ENCODE measurements at regions not wholly inside any gene's neighbourhood (a gene's known extent, or its start where the extent isn't known, plus 50 kb on each side); places are given as distances from the start of the nearest gene placed in this dataset.

GRCh38 chr4:162891788-162892707 is 274.6 kb downstream of the NAF1 start:
- no TSS peak for BruUV-seq (replicated peaks)
- intact Hi-C loops (cut with micrococcal nuclease; ENCODE audit: unreplicated experiment) = no loop called here
- Histone ChIP-seq H3K9me3 (ENCODE audit: low read depth, low read length, poor library complexity, severe bottlenecking) (no peaks in the 10 kb centered on the region), H3K4me1 (ENCODE audit: insufficient read depth, low read length, poor library complexity, severe bottlenecking) (peaks cover 6% of the 10 kb centered on the region), H3K27me3 (replicated peaks; ENCODE audit: insufficient read depth, low read depth, low read length, poor library complexity) (no peaks in the 10 kb centered on the region), H3K4me3 (ENCODE audit: low read depth, low read length, poor library complexity, severe bottlenecking) (no peak overlapping the region), H3K36me3 (ENCODE audit: insufficient read depth, low read length, poor library complexity, severe bottlenecking) (no peaks in the 10 kb centered on the region), H3K27ac (ENCODE audit: low read depth, low read length, poor library complexity, severe bottlenecking) (no peak overlapping the region)
- CTCF ChIA-PET = no interaction called here
- POLR2A ChIA-PET (ENCODE audit: low non-redundant PET) = no interaction called here
- peak; percentile 29 for DNase-seq (ENCODE audit: low spot score)
- no peak for TF ChIP-seq EZH2 (IDR thresholded peaks at IDR 0.05; ENCODE audit: borderline replicate concordance, low read depth, low read length, poor library complexity, severe bottlenecking)
- TF ChIP-seq, protein P1, sequence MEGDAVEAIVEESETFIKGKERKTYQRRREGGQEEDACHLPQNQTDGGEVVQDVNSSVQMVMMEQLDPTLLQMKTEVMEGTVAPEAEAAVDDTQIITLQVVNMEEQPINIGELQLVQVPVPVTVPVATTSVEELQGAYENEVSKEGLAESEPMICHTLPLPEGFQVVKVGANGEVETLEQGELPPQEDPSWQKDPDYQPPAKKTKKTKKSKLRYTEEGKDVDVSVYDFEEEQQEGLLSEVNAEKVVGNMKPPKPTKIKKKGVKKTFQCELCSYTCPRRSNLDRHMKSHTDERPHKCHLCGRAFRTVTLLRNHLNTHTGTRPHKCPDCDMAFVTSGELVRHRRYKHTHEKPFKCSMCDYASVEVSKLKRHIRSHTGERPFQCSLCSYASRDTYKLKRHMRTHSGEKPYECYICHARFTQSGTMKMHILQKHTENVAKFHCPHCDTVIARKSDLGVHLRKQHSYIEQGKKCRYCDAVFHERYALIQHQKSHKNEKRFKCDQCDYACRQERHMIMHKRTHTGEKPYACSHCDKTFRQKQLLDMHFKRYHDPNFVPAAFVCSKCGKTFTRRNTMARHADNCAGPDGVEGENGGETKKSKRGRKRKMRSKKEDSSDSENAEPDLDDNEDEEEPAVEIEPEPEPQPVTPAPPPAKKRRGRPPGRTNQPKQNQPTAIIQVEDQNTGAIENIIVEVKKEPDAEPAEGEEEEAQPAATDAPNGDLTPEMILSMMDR (conservative IDR thresholded peaks at IDR 0.05; ENCODE audit: low read depth, low read length) = no peak

DNA sequence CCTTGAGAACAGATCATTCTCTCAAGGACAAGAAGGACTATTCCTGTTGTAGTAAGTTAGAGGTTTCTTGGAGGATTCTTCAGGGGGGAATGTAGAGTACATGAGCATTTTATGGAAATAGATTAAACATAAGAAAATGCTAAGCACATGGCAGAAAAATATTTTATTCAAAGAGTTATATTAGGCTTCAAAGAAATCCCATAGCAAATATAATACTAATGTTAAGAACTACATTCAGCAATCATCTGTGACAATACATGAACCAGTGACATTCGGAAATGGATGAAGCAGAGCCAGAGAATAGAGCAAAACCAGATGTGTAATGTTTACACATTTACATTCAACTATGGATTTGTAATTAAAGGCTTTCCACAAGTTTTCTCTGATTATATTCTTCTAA is 288.6 kb downstream of the NAF1 start:
- intact Hi-C loops (cut with micrococcal nuclease; ENCODE audit: unreplicated experiment) = no loop called here
- ChIA-PET CTCF (no interaction called here), POLR2A (ENCODE audit: low non-redundant PET) (no interaction called here)
- Histone ChIP-seq H3K27me3 (replicated peaks; ENCODE audit: insufficient read depth, low read depth, low read length, poor library complexity) (no peaks in the 10 kb centered on the region), H3K36me3 (ENCODE audit: insufficient read depth, low read length, poor library complexity, severe bottlenecking) (no peaks in the 10 kb centered on the region), H3K4me1 (ENCODE audit: insufficient read depth, low read length, poor library complexity, severe bottlenecking) (no peaks in the 10 kb centered on the region), H3K27ac (ENCODE audit: low read depth, low read length, poor library complexity, severe bottlenecking) (no peak overlapping the region), H3K9me3 (ENCODE audit: low read depth, low read length, poor library complexity, severe bottlenecking) (no peaks in the 10 kb centered on the region), H3K4me3 (ENCODE audit: low read depth, low read length, poor library complexity, severe bottlenecking) (no peak overlapping the region)
- TF ChIP-seq, protein P1 (conservative IDR thresholded peaks at IDR 0.05; ENCODE audit: low read depth, low read length) = no peak
- TF ChIP-seq EZH2 (IDR thresholded peaks at IDR 0.05; ENCODE audit: borderline replicate concordance, low read depth, low read length, poor library complexity, severe bottlenecking) = no peak
- BruUV-seq (replicated peaks) = no TSS peak
- DNase-seq (ENCODE audit: low spot score) = no peak

GRCh38 chr4:162874748-162875147 is 291.9 kb downstream of the NAF1 start:
- no peaks in the 10 kb centered on the region for H3K27me3 ChIP-seq (replicated peaks; ENCODE audit: insufficient read depth, low read depth, low read length, poor library complexity)
- H3K36me3 ChIP-seq (ENCODE audit: insufficient read depth, low read length, poor library complexity, severe bottlenecking) = no peaks in the 10 kb centered on the region
- H3K4me3 ChIP-seq (ENCODE audit: low read depth, low read length, poor library complexity, severe bottlenecking) = no peak overlapping the region
- BruUV-seq (replicated peaks) = no TSS peak
- no peak for TF ChIP-seq EZH2 (IDR thresholded peaks at IDR 0.05; ENCODE audit: borderline replicate concordance, low read depth, low read length, poor library complexity, severe bottlenecking)
- TF ChIP-seq, protein P1 (conservative IDR thresholded peaks at IDR 0.05; ENCODE audit: low read depth, low read length) = no peak
- H3K9me3 ChIP-seq (ENCODE audit: low read depth, low read length, poor library complexity, severe bottlenecking) = no peaks in the 10 kb centered on the region
- ChIA-PET CTCF (no interaction called here), POLR2A (ENCODE audit: low non-redundant PET) (no interaction called here)
- H3K4me1 ChIP-seq (ENCODE audit: insufficient read depth, low read length, poor library complexity, severe bottlenecking) = no peaks in the 10 kb centered on the region
- no peak for DNase-seq (ENCODE audit: low spot score)
- intact Hi-C loops (cut with micrococcal nuclease; ENCODE audit: unreplicated experiment) = no loop called here
- no peak overlapping the region for H3K27ac ChIP-seq (ENCODE audit: low read depth, low read length, poor library complexity, severe bottlenecking)

Data from A673 (cell line).